AG20443 (cell line): ENCODE measurements at regions not wholly inside any gene's neighbourhood (a gene's known extent, or its start where the extent isn't known, plus 50 kb on each side); places are given as distances from the start of the nearest gene placed in this dataset.

Experiments used
- DNase-seq: peaks from one replicate; pipeline ENCODE4 v3.0.0; 2012; ENCODE audit warnings: low spot score, mixed read lengths

DNA sequence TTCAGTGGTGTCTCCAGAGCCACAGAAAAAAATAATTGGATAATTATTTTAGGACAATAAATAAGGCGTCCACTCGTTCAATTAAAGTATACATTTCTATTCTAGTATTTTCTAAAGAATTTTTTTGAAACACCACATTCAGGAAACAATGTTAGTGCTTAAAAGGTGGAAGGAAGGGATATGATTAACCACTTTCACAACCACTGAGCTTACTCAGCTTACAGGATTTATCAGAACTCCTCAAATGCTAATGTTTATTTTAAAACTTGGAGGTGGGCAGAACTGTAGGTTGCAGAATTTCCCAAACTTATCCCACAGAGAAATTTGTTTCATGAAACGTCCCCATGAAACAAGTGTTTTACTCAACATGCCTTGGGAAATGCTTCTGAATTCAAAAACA, 54.3 kb upstream of the MAGEB2 start:
- no peak for DNase-seq
